ENCODE measurements at regions not wholly inside any gene's neighbourhood (a gene's known extent, or its start where the extent isn't known, plus 50 kb on each side); places are given as distances from the start of the nearest gene placed in this dataset.

- Histone ChIP-seq H4K20me1 (ENCODE audit: insufficient read depth, low read depth, low read length) (no peaks in the 10 kb centered on the region), H3K27me3 (ENCODE audit: low read length) (no peaks in the 10 kb centered on the region), H2AFZ (ENCODE audit: low read length) (no peak overlapping the region), H3K9me3 (ENCODE audit: low read length) (peaks cover 24% of the 10 kb centered on the region; the same call in 1 of the 2 replicates), H3K27ac (ENCODE audit: low read length) (no peak overlapping the region), H3K4me2 (ENCODE audit: low read depth, low read length, poor library complexity, severe bottlenecking) (no peak overlapping the region), H3K79me2 (ENCODE audit: low read length) (no peaks in the 10 kb centered on the region), H3K4me3 (ENCODE audit: low read length) (no peak overlapping the region), H3K9ac (ENCODE audit: low read length) (no peak overlapping the region), H3K4me1 (ENCODE audit: low read length) (no peaks in the 10 kb centered on the region), H3K9me2 (replicated peaks; ENCODE audit: insufficient read depth, low read length) (no peaks in the 10 kb centered on the region), H3K36me3 (ENCODE audit: insufficient read depth, low read length) (no peaks in the 10 kb centered on the region)
- DNase-seq = no peak
These were observed 1476.3 kb upstream of the CADM2 start for GRCh38 chr3:83482402-83483070.

- no peak overlapping the region for H3K9ac ChIP-seq (ENCODE audit: low read length)
- no peaks in the 10 kb centered on the region for H3K79me2 ChIP-seq (ENCODE audit: low read length)
- no peaks in the 10 kb centered on the region for H4K20me1 ChIP-seq (ENCODE audit: insufficient read depth, low read depth, low read length)
- no peaks in the 10 kb centered on the region for H3K27me3 ChIP-seq (ENCODE audit: low read length)
- H3K9me3 ChIP-seq (ENCODE audit: low read length) = peaks cover 19% of the 10 kb centered on the region
- H3K27ac ChIP-seq (ENCODE audit: low read length) = no peak overlapping the region
- no peak for DNase-seq
- H3K9me2 ChIP-seq (replicated peaks; ENCODE audit: insufficient read depth, low read length) = no peaks in the 10 kb centered on the region
- no peak overlapping the region for H3K4me3 ChIP-seq (ENCODE audit: low read length)
- no peak overlapping the region for H2AFZ ChIP-seq (ENCODE audit: low read length)
- no peaks in the 10 kb centered on the region for H3K4me1 ChIP-seq (ENCODE audit: low read length)
- no peak overlapping the region for H3K4me2 ChIP-seq (ENCODE audit: low read depth, low read length, poor library complexity, severe bottlenecking)
- no peaks in the 10 kb centered on the region for H3K36me3 ChIP-seq (ENCODE audit: insufficient read depth, low read length)
These were observed 1462.3 kb upstream of the CADM2 start for GRCh38 chr3:83496462-83496861.

GRCh38 chr3:83498361-83499016 is 1460.3 kb upstream of the CADM2 start:
- Histone ChIP-seq H3K4me1 (ENCODE audit: low read length) (no peaks in the 10 kb centered on the region), H2AFZ (ENCODE audit: low read length) (no peak overlapping the region), H3K27me3 (ENCODE audit: low read length) (no peaks in the 10 kb centered on the region), H3K79me2 (ENCODE audit: low read length) (no peaks in the 10 kb centered on the region), H3K27ac (ENCODE audit: low read length) (no peak overlapping the region), H3K4me2 (ENCODE audit: low read depth, low read length, poor library complexity, severe bottlenecking) (no peak overlapping the region), H3K9me2 (replicated peaks; ENCODE audit: insufficient read depth, low read length) (no peaks in the 10 kb centered on the region), H4K20me1 (ENCODE audit: insufficient read depth, low read depth, low read length) (no peaks in the 10 kb centered on the region), H3K36me3 (ENCODE audit: insufficient read depth, low read length) (no peaks in the 10 kb centered on the region), H3K4me3 (ENCODE audit: low read length) (no peak overlapping the region), H3K9me3 (ENCODE audit: low read length) (peaks cover 19% of the 10 kb centered on the region), H3K9ac (ENCODE audit: low read length) (no peak overlapping the region)
- no peak for DNase-seq

DNA sequence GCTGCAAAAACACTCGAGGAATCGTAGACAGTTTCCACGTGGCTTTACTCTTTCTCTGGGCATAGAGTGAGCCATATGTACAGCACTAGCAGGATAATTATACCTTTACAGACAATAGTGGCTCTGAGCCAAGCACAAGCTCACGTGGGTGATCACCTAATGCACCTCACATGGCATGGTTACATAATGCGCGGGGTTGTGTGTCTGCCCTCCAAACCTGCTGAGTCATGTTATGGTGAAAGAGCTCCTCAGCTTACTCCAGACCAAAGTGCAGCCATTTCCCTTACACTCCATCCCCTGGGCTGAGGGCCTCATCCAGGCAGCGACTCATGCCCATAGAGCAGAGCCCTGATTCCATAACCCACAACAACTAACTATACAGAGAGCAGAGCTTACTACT is 1458.4 kb upstream of the CADM2 start:
- Histone ChIP-seq H3K79me2 (ENCODE audit: low read length) (no peaks in the 10 kb centered on the region), H2AFZ (ENCODE audit: low read length) (no peak overlapping the region), H3K36me3 (ENCODE audit: insufficient read depth, low read length) (no peaks in the 10 kb centered on the region), H4K20me1 (ENCODE audit: insufficient read depth, low read depth, low read length) (no peaks in the 10 kb centered on the region), H3K4me3 (ENCODE audit: low read length) (no peak overlapping the region), H3K9ac (ENCODE audit: low read length) (no peak overlapping the region), H3K9me3 (ENCODE audit: low read length) (peaks cover 28% of the 10 kb centered on the region), H3K4me1 (ENCODE audit: low read length) (no peaks in the 10 kb centered on the region), H3K27me3 (ENCODE audit: low read length) (no peaks in the 10 kb centered on the region), H3K27ac (ENCODE audit: low read length) (no peak overlapping the region), H3K4me2 (ENCODE audit: low read depth, low read length, poor library complexity, severe bottlenecking) (no peak overlapping the region), H3K9me2 (replicated peaks; ENCODE audit: insufficient read depth, low read length) (no peaks in the 10 kb centered on the region)
- no peak for DNase-seq

DNA sequence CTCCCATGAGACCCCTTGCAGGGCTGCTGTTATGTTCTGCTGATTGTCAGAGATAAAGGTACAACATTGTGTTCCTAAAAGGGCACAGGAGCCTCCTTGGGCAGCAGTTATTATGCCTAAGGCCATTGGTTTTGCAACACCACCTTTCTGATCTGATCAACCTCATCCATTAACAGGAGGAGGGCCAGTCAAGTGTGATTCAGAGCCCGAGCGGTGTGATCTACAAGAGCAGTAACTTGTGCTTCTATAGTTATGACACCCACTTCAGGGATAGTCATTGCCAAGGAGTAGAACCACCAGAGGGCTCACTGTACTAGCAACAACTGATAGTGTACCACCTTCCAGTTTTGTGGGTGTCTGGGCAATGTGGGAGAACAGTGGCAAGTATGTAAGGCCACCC is 1457.9 kb upstream of the CADM2 start:
- no peak overlapping the region for H3K4me2 ChIP-seq (ENCODE audit: low read depth, low read length, poor library complexity, severe bottlenecking)
- H3K79me2 ChIP-seq (ENCODE audit: low read length) = no peaks in the 10 kb centered on the region
- no peaks in the 10 kb centered on the region for H4K20me1 ChIP-seq (ENCODE audit: insufficient read depth, low read depth, low read length)
- H2AFZ ChIP-seq (ENCODE audit: low read length) = no peak overlapping the region
- H3K27ac ChIP-seq (ENCODE audit: low read length) = no peak overlapping the region
- H3K9me2 ChIP-seq (replicated peaks; ENCODE audit: insufficient read depth, low read length) = no peaks in the 10 kb centered on the region
- peaks cover 28% of the 10 kb centered on the region for H3K9me3 ChIP-seq (ENCODE audit: low read length)
- H3K9ac ChIP-seq (ENCODE audit: low read length) = no peak overlapping the region
- DNase-seq = no peak
- no peaks in the 10 kb centered on the region for H3K27me3 ChIP-seq (ENCODE audit: low read length)
- H3K36me3 ChIP-seq (ENCODE audit: insufficient read depth, low read length) = no peaks in the 10 kb centered on the region
- no peaks in the 10 kb centered on the region for H3K4me1 ChIP-seq (ENCODE audit: low read length)
- no peak overlapping the region for H3K4me3 ChIP-seq (ENCODE audit: low read length)

- no peak for DNase-seq
- Histone ChIP-seq H3K4me2 (ENCODE audit: low read depth, low read length, poor library complexity, severe bottlenecking) (no peak overlapping the region), H3K4me1 (ENCODE audit: low read length) (no peaks in the 10 kb centered on the region), H3K27me3 (ENCODE audit: low read length) (no peaks in the 10 kb centered on the region), H3K9ac (ENCODE audit: low read length) (no peak overlapping the region), H3K27ac (ENCODE audit: low read length) (no peak overlapping the region), H2AFZ (ENCODE audit: low read length) (no peak overlapping the region), H4K20me1 (ENCODE audit: insufficient read depth, low read depth, low read length) (no peaks in the 10 kb centered on the region), H3K36me3 (ENCODE audit: insufficient read depth, low read length) (no peaks in the 10 kb centered on the region), H3K4me3 (ENCODE audit: low read length) (no peak overlapping the region), H3K79me2 (ENCODE audit: low read length) (no peaks in the 10 kb centered on the region), H3K9me2 (replicated peaks; ENCODE audit: insufficient read depth, low read length) (no peaks in the 10 kb centered on the region), H3K9me3 (ENCODE audit: low read length) (peaks cover 3% of the 10 kb centered on the region; the same call in 1 of the 2 replicates)
These were observed 1445.7 kb upstream of the CADM2 start for GRCh38 chr3:83513051-83513450.

GRCh38 chr3:83513677-83514076 is 1445.1 kb upstream of the CADM2 start:
- H3K4me1 ChIP-seq (ENCODE audit: low read length) = no peaks in the 10 kb centered on the region
- no peak overlapping the region for H3K4me2 ChIP-seq (ENCODE audit: low read depth, low read length, poor library complexity, severe bottlenecking)
- H3K9me3 ChIP-seq (ENCODE audit: low read length) = no peaks in the 10 kb centered on the region; the same call in 1 of the 2 replicates
- H3K9ac ChIP-seq (ENCODE audit: low read length) = no peak overlapping the region
- no peaks in the 10 kb centered on the region for H3K79me2 ChIP-seq (ENCODE audit: low read length)
- H4K20me1 ChIP-seq (ENCODE audit: insufficient read depth, low read depth, low read length) = no peaks in the 10 kb centered on the region
- no peak overlapping the region for H3K4me3 ChIP-seq (ENCODE audit: low read length)
- no peak overlapping the region for H3K27ac ChIP-seq (ENCODE audit: low read length)
- no peaks in the 10 kb centered on the region for H3K9me2 ChIP-seq (replicated peaks; ENCODE audit: insufficient read depth, low read length)
- H2AFZ ChIP-seq (ENCODE audit: low read length) = no peak overlapping the region
- no peak for DNase-seq
- H3K36me3 ChIP-seq (ENCODE audit: insufficient read depth, low read length) = no peaks in the 10 kb centered on the region
- H3K27me3 ChIP-seq (ENCODE audit: low read length) = no peaks in the 10 kb centered on the region

DNA sequence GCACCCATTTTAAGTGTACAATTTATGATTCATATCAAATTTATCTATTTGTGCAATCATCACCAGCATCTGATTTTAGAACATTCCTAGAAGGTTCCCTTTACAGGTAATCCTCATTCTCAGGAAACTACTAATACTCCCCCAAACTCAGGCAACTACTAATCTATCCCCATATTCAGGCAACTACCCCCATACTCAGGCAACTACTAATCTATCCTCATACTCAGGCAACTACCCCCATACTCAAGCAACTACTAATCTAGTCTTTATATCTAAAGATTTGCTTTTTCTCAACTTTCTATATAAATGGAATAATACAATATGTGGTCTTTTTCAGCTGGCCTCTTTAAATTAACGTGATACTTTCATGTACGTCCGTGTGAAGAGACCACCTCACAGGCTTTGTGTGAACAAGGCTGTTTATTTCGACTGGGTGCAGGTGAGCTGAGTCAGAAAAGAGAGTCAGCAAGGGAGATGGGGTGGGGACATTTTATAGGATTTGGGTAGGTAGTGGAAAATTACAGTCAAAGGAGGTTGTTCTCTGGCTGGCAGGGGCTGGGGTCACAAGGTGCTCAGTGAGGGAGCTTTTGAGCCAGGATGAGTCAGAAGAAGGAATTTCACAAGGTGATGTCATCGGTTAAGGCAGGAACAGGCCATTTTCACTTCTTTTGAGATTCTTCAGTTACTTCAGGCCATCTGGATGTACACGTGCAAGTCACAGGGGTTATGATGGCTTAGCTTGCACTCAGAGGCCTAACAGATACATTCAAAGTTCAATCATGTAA is 1444.5 kb upstream of the CADM2 start:
- no peak overlapping the region for H3K27ac ChIP-seq (ENCODE audit: low read length)
- no peaks in the 10 kb centered on the region for H3K9me2 ChIP-seq (replicated peaks; ENCODE audit: insufficient read depth, low read length)
- no peaks in the 10 kb centered on the region for H4K20me1 ChIP-seq (ENCODE audit: insufficient read depth, low read depth, low read length)
- no peaks in the 10 kb centered on the region for H3K4me1 ChIP-seq (ENCODE audit: low read length)
- H3K9ac ChIP-seq (ENCODE audit: low read length) = no peak overlapping the region
- H3K36me3 ChIP-seq (ENCODE audit: insufficient read depth, low read length) = no peaks in the 10 kb centered on the region
- no peaks in the 10 kb centered on the region for H3K79me2 ChIP-seq (ENCODE audit: low read length)
- no peak overlapping the region for H2AFZ ChIP-seq (ENCODE audit: low read length)
- H3K9me3 ChIP-seq (ENCODE audit: low read length) = no peaks in the 10 kb centered on the region; the same call in 1 of the 2 replicates
- H3K27me3 ChIP-seq (ENCODE audit: low read length) = no peaks in the 10 kb centered on the region
- H3K4me3 ChIP-seq (ENCODE audit: low read length) = no peak overlapping the region
- no peak for DNase-seq
- H3K4me2 ChIP-seq (ENCODE audit: low read depth, low read length, poor library complexity, severe bottlenecking) = no peak overlapping the region

Measured in Karpas-422 (cell line).